ENCODE measurements at regions not wholly inside any gene's neighbourhood (a gene's known extent, or its start where the extent isn't known, plus 50 kb on each side); places are given as distances from the start of the nearest gene placed in this dataset.
"Not testable (repeated sequence)": the region's sequence is repeated elsewhere in the genome, so short reads cannot be mapped to it uniquely, and the experiment has no call there.

GRCh38 chrX:468979-469378, 82.3 kb upstream of the PPP2R3B start:
- H3K4me1 Mint-ChIP-seq (ENCODE audit: low read depth): no peaks in the 10 kb centered on the region
- H3K27me3 Mint-ChIP-seq: no peaks in the 10 kb centered on the region
- Histone ChIP-seq H3K36me3 (ENCODE audit: insufficient read depth, low read length) (no peaks in the 10 kb centered on the region), H3K27ac (ENCODE audit: low read depth in 1 of 2, low read length in 2 of 2) (no peak overlapping the region), H3K27me3 (ENCODE audit: control insufficient read depth in 1 of 2, insufficient read depth in 2 of 2, low read length in 2 of 2) (no peaks in the 10 kb centered on the region), H3K9me3 (ENCODE audit: control insufficient read depth in 1 of 2, insufficient read depth in 1 of 2, low read length in 2 of 2) (peaks cover 4 to 53% of the 10 kb centered on the region in 2 experiments), H3K4me3 (ENCODE audit: low read length) (no peak overlapping the region), H3K4me1 (ENCODE audit: insufficient read depth, low read length) (no peaks in the 10 kb centered on the region)
- no peaks in the 10 kb centered on the region for H3K36me3 Mint-ChIP-seq (ENCODE audit: low read depth)
- intact Hi-C loops (cut with DNase I, micrococcal nuclease): no loop called here
- no peak overlapping the region for H3K27ac Mint-ChIP-seq
- no peak for TF ChIP-seq CTCF (IDR thresholded peaks at IDR 0.05)
- DNase-seq (no peak), ATAC-seq (ENCODE audit: poor library complexity) (no peak)
- POLR2A ChIA-PET: no interaction called here
- H3K4me3 Mint-ChIP-seq: no peak overlapping the region
- CTCF ChIA-PET: no interaction called here
- peaks cover 3% of the 10 kb centered on the region for H3K9me3 Mint-ChIP-seq

- Mint-ChIP-seq H3K9me3 (peaks cover 3% of the 10 kb centered on the region), H3K36me3 (ENCODE audit: low read depth) (no peaks in the 10 kb centered on the region), H3K4me1 (ENCODE audit: low read depth) (no peaks in the 10 kb centered on the region), H3K27ac (no peak overlapping the region), H3K4me3 (no peak overlapping the region), H3K27me3 (no peaks in the 10 kb centered on the region)
- Histone ChIP-seq H3K36me3 (ENCODE audit: insufficient read depth, low read length) (no peaks in the 10 kb centered on the region), H3K4me1 (ENCODE audit: insufficient read depth, low read length) (no peaks in the 10 kb centered on the region), H3K9me3 (ENCODE audit: control insufficient read depth in 1 of 2, insufficient read depth in 1 of 2, low read length in 2 of 2) (peaks cover 4 to 54% of the 10 kb centered on the region in 2 experiments), H3K4me3 (ENCODE audit: low read length) (no peak overlapping the region), H3K27me3 (ENCODE audit: control insufficient read depth in 1 of 2, insufficient read depth in 2 of 2, low read length in 2 of 2) (no peaks in the 10 kb centered on the region), H3K27ac (ENCODE audit: low read depth in 1 of 2, low read length in 2 of 2) (no peak overlapping the region)
- DNase-seq: no peak
- POLR2A ChIA-PET: no interaction called here
- no peak for ATAC-seq (ENCODE audit: poor library complexity)
- intact Hi-C loops (cut with DNase I, micrococcal nuclease): no loop called here
- no peak for TF ChIP-seq CTCF (IDR thresholded peaks at IDR 0.05)
- CTCF ChIA-PET: no interaction called here
Measured at GRCh38 chrX:470686-471085, 84.0 kb upstream of the PPP2R3B start.

- Mint-ChIP-seq H3K27me3 (no peaks in the 10 kb centered on the region), H3K4me1 (ENCODE audit: low read depth) (no peaks in the 10 kb centered on the region), H3K9me3 (peaks cover 3% of the 10 kb centered on the region), H3K4me3 (no peak overlapping the region), H3K36me3 (ENCODE audit: low read depth) (no peaks in the 10 kb centered on the region), H3K27ac (no peak overlapping the region)
- H3K4me1 ChIP-seq (ENCODE audit: insufficient read depth, low read length): no peaks in the 10 kb centered on the region
- H3K4me3 ChIP-seq (ENCODE audit: low read length): no peak overlapping the region
- ChIA-PET CTCF (no interaction called here), POLR2A (no interaction called here)
- H3K27ac ChIP-seq (ENCODE audit: low read depth in 1 of 2, low read length in 2 of 2): no peak overlapping the region
- intact Hi-C loops (cut with DNase I, micrococcal nuclease): no loop called here
- ATAC-seq (ENCODE audit: poor library complexity): no peak
- no peaks in the 10 kb centered on the region for H3K27me3 ChIP-seq (ENCODE audit: control insufficient read depth in 1 of 2, insufficient read depth in 2 of 2, low read length in 2 of 2)
- H3K36me3 ChIP-seq (ENCODE audit: insufficient read depth, low read length): no peaks in the 10 kb centered on the region
- TF ChIP-seq CTCF (IDR thresholded peaks at IDR 0.05): no peak
- no peak for DNase-seq
- peaks cover 4 to 57% of the 10 kb centered on the region in 2 experiments for H3K9me3 ChIP-seq (ENCODE audit: control insufficient read depth in 1 of 2, insufficient read depth in 1 of 2, low read length in 2 of 2)
Measured at GRCh38 chrX:471281-471680, 84.6 kb upstream of the PPP2R3B start.

GRCh38 chrX:472275-472674, 85.6 kb upstream of the PPP2R3B start:
- ATAC-seq (ENCODE audit: poor library complexity); POLR2A ChIA-PET; H3K4me1 ChIP-seq (ENCODE audit: insufficient read depth, low read length); H3K27me3 Mint-ChIP-seq; H3K9me3 Mint-ChIP-seq; H3K4me3 Mint-ChIP-seq; DNase-seq; CTCF ChIA-PET; intact Hi-C loops (cut with DNase I, micrococcal nuclease); H3K4me1 Mint-ChIP-seq (ENCODE audit: low read depth); H3K27ac Mint-ChIP-seq; H3K4me3 ChIP-seq (ENCODE audit: low read length); H3K27me3 ChIP-seq (ENCODE audit: control insufficient read depth in 1 of 2, insufficient read depth in 2 of 2, low read length in 2 of 2); H3K27ac ChIP-seq (ENCODE audit: low read depth in 1 of 2, low read length in 2 of 2); H3K36me3 ChIP-seq (ENCODE audit: insufficient read depth, low read length); H3K36me3 Mint-ChIP-seq (ENCODE audit: low read depth): not testable (repeated sequence)
- peaks cover 4 to 55% of the 10 kb centered on the region in 2 experiments for H3K9me3 ChIP-seq (ENCODE audit: control insufficient read depth in 1 of 2, insufficient read depth in 1 of 2, low read length in 2 of 2)

All from CD4-positive, alpha-beta T cell (primary cell).